ACHN (cell line): ENCODE measurements at regions not wholly inside any gene's neighbourhood (a gene's known extent, or its start where the extent isn't known, plus 50 kb on each side); places are given as distances from the start of the nearest gene placed in this dataset.

Experiments used
- DNase-seq: peaks from one replicate; pipeline ENCODE4 v3.0.0-alpha.2; 2015
- in situ Hi-C: cut with HindIII; loops from 2 replicates; pipeline ENCODE4 v1.10.0; 2017; ENCODE audit warnings: low sequenced_read_pairs, low pct_ligation_motif_present, low pct_unique_long_range_greater_than_20kb

DNA sequence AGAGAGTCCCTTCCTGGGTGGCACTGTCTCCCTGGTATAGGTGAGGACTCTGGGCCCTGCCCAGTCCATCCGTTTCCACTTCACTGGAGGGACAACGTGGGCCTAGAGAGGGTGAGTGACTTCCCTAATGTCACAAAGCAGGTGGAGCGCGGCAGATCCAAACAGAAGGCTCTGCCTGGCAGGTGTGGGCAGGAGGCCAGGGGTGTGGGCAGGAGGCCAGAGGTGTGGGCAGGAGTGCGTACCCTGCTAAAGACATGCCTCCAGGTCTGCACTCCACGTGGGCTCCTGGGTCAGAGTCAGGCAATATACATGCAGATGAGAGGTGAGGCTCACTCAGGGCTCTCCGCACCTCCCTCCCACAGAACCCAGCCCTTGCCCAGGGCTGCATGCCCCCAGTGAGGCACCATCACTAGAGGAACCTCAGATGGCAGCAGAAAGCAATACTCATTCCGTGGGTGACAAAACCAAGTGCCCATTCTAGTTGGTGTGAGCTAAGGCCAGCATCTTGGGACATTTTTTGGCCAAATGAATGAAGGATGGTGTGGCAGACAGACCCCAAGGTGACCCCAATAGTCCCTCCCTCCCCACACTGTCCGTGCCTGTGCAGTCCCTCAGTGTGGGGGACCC, 271.6 kb upstream of the RTL1 start:
- in situ Hi-C loops: no loop called here
- DNase-seq: no peak

DNA sequence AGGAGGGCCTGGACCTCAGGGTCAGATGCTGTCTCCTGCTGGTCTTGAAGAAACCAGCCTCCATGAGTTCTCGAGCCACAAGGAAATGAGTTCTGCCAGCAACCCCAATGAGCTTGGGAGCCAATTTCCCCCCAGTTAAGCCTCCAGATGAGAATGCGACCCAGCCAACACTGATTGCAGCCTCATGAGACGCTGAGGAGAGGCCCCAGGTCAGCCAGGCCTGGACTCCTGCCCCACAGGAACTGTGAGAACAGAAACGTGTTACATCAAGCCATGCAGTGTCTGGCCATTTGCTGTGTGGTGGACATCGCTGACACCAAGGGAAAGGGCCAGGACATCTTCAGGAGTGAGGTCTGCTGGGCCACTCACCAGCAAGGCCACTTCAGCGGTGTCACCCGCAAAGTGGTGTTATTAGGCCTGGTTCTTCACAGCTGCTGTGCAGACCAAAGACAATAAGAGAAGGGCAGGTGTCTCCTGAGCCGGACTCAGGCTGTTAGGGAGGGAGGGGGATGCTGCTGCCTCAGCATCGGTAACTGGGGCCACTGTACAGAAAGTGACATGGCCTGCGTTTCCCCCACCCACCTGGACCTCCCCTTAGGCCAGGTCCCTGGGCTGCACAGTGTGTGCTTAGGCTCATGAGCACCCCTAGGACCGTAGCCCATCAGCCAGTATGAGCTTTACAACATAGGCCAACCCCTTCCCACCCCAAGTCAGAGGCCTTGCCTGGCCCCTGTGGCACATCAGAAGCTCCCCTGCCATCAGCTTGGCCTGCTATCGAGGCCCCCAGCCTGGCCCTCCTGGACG, 272.4 kb upstream of the RTL1 start:
- in situ Hi-C loops: no loop called here
- DNase-seq: no peak

DNA sequence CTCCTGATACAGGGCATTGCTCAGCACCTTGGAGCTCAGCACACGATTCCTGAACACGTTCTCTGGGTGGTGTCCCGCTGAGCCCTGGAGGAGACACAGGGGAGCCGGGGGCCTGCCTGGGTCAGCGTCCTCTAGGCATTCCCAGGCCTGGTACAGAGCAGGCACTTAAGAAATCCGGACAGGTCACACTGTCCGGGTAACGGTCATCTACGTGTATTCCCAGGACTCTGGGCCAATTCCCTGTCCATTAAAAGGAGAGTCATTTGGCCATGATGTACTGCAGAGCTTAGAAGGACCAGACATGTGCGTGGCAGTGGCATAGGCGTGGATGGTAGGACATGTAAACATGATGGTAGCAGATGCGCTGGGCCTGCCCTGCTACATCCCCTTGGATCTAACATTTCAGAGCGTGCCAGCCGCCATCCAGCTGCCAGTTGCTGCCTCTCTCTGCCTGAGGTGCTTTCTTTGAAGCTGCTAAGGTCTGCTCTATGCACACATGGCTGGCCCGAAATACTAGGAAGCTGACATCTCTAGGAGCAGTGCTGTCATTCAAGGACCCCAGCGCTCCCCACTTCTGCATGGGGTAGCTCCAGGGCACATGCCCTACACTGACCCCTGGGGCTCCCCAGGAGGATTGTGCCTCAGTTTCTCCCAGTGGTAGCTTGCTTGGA, 273.1 kb upstream of the RTL1 start:
- no peak for DNase-seq
- in situ Hi-C loops: no loop called here

DNA sequence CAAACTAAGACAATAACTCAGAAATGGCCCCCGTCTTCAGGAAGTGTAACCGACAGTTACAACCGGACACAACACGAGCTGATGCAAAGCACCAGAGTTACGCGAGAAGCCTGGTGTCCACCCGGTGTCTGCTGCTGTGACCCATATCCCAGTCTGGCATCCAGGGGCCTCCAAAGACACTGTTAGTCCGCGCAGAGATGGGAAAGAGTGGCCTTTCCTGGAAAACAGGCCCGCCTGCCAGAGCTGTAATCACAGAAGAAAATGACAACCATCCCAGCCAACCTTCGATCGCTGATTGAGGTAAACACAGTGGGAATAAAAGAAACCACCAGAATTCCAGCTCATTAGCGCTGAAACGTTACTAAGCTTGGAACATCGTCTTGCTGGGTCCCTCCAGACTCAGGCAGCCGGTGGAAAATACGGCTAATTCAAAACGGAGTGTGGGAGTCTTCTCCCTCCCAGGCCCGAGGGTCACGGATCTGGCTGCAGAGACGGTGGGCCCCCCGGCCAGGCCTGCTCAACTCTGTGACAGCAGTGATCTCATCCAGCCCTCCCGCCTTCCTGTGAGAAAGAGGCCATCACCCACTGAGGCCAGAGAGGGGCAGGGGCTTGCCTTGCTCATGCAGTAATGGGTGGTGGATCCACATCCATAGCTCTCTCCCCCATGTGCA, 273.9 kb upstream of the RTL1 start:
- in situ Hi-C loops: no loop called here
- no peak for DNase-seq

DNA sequence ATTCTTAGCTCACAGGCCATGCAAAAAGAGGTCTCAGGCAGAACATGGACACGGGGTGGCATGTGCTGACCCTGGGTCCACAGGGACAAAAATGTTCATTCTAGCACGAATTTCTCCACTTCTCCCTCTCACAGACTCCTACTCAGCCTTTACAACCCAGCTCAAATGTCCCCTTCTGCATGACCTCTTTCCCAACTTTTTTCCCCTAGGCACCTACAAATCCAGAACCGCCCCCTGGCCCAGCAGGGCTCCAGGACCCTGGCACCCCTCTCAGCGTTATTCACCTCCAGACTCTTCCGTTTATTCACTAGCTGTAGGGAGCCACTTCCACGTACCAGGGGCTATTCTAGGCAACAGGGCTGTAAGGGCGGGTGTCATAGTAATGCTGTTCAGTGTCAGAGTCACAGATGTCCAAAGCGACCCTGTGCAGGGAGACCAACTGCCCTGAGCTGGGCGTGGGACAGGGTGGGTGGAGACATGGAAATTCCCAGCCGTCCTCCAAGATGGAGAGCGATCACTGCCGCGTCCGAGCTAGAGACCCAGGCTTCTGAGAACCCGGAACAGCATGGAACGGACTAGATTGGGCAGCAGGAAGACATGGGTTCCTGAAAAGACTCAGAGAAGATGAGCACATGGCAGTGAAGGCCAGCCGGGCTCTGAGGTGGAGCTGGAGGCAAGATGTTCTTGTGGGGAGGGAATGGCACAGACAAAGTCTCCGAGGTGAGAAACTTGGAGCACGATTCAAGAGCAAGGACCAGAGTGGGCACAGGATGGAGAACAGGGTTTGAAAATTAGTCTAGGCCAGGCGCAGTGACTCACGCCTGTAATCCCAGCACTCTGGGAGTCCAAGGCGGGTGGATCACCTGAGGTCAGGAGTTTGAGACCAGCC, 274.9 kb upstream of the RTL1 start:
- no peak for DNase-seq
- in situ Hi-C loops: no loop called here

DNA sequence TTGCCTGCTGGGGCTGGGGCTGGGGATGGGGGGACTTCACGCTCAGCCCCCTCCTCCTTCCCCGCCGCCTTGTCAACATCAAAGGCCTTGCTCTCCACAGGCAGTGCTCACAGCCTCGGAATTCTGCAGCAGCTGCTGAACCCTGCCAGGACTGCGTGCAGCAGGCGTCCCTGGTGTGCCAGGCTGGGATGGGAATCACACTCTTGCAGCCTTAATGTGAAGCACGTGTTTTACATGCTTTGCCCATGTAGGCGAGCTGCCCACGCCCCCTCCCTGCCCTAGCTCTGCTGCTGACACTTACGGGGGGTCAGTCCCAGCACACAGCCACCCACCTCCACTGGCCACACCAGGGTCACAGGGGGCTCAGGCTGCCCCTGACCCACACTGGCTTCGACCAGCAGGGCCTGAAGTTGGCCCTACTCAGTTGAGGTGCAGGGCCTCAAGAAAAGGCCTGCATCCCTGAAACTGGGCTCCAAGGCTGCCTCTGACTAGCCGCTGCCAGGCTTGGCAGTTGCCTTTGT, 276.2 kb upstream of the RTL1 start:
- in situ Hi-C loops: no loop called here
- no peak for DNase-seq

DNA sequence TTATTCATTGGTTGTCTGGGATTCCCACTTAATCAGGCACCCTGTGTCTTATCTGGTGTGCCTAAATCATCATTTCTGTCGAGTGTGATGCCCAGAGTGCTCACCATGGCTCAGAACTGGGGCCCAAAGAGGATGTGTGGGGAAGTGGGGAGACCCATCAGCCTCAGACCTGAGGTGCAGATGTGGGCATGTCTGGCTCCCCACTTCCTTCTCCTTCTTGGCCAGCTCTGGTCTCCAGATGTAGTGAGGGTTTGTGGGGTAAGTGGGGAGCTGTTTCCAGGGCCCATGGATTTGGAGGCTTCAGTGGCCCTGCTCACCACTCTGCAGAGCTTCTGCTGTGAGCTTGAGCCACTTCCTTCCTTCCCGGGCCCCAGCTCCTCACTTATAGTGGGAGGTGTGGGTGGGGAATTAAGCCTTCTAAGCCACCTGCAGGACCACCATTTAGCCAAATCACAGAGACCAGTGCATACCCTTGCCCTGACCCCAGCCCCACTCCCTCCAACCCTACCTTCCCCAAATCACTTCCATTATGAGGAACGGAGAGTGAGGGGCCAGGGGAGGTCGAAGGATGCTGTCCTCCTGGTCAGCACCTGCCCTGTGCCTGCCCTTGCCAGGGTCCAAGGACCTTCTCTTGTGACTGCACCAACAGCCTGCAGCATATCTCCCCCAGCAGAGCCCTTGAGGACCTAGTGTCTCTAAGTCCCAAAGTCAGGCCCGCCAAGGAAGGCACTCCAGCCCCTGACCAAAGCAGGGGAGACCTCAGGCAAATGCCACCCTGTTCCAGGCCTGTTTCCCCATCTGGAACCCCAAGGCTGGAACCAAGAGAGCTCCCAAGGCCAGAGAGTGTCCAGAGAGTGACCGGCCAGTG, 278.2 kb upstream of the RTL1 start:
- no peak for DNase-seq
- in situ Hi-C loops: no loop called here

DNA sequence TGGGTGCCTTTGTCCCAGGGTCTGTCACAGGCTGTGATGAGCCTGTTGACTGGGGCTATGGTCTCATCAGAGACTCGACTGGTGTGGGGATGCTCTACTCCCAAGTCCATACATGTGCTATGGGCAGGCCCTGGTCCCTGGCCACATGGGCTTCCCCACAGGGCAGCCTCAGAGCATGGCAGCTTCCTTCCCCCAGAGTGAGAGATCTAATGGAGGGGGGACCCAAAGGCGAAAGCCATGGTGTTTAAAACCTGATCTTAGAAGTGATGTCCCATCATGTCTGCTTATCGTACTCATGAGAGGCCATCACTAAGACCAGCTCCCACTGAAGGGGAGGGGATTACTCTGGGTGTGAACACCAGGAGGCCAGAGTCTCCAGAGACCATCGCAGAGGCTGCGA, 279.0 kb upstream of the RTL1 start:
- DNase-seq: no peak
- in situ Hi-C loops: no loop called here

DNA sequence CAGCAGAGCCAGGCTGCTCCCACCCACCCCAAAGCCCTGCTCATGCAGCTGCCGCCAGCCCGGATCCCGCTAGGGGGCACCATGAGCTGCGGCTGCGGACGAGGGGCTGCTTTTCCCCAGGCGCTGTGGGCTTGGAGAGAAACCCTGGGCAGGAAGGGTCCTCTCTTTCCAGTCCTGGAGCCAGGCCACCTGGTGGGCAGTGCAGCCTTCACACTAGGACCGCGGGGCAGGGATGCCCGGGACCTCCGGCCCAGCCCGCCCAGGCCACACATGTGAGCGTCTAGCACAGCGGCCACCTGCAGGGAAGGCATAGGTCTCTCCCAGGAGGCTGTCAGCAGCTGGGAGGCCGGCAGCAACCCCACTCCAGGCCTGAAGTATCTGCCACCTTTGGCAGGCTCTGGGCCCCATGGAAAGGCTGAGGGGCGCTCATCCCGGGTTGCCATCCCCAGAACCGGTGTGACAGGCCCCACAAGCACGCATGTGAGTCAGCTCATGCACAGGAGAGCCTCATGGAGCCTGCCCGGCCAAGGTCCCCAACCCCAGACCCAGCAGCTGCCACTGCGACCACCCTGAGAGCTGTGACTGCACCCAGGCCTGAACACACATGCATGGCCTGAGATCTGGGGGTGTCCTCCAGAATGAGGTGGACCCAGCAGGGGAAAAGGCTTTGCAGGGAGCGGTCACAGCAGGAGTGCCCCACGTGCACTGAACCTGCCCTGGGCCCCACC, 280.0 kb upstream of the RTL1 start:
- no peak for DNase-seq
- in situ Hi-C loops: no loop called here

DNA sequence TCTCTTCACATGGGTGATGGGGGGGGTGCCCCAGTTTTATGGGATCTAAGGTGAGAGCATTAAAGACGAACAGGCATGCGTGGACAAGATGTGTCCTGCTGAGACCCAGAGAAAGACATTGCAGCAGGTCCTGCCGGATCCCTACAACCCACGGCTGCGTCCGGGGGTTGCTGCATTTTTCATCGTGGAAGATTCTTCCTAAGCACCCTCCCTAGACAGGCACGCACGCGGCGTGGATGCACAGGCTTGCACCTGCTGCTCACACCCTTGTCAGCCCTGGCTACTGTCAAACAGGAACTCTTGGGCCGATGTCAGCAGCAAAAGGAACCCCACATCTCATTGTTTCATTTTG, 280.6 kb upstream of the RTL1 start:
- in situ Hi-C loops: no loop called here
- DNase-seq: no peak

DNA sequence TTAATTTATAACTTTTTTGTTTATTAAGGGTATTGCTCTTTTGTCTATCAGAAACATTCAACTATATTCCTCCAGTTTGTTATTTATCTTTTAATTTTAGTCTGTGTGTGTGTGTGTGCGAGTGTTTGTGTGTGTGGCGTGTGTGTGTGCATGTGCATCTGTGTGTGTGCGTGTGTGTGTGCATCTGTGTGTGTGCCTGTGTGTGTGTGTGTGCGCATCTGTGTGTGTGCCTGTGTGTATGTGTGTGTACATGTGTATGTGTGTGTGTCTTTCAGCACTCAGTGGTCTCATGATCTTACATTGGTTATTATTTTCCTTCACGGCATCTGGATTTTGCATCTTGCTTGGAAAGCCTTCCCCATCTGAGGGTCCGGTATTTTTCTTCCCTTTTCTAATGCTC, 281.1 kb upstream of the RTL1 start:
- in situ Hi-C loops: no loop called here
- DNase-seq: no peak

DNA sequence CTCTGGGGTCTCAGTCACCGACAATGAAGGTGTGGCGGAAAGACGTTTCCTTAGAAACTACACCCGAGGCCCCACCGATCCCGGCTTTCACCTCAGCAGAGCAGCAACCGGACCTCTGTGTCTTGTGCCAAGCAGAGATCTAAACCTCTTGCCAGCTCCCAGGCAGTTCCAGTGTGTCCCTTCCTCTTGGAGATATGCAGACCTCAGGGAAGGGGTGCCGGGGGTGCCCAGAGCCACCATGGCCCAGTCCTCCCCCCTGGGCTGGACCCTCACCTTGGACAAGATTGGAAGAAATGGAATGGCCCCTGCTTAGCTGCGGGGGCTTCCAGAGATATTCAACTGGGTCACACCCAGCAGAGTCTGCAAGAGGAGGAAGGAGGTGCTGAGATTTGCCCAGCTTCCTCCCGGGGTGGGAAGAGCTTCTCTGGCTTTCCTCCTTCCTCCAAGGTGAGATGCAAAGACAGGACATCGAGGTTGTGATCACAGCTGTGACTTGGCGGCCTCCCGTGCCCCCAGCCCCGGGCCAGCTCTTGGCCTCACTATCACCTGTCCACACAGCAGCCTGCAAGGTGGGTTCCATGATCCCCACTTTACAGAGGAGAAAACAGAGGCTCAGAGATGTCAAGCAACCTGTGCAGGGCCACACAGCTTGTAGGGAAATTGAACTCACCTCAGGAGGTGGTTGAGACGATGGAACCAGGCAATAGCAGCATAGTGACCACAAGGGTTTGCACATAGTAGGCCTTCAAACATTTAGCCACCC, 281.7 kb upstream of the RTL1 start:
- in situ Hi-C loops: no loop called here

DNA sequence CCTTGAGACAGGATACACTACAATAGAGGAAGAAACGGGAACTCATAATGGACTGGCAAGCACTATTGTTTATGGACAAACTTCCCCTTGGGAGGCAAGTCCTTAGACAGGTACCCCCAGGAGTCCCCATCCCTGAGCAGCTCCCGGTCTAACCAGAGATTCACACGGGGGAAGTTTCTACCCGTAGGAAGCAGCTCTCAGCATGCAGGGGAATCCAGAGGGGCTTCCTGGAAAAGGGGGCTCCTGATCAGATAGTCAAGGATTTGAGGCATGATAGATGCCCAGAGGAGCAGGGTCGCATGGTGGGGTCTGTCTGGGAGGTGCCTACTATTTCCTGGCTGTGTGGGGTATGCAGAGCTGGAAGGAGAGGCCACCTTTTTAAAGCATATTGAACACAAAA, 282.4 kb upstream of the RTL1 start:
- no peak for DNase-seq

More for the DNA sequence above, 281.7 kb upstream of the RTL1 start:
- DNase-seq: no peak

DNA sequence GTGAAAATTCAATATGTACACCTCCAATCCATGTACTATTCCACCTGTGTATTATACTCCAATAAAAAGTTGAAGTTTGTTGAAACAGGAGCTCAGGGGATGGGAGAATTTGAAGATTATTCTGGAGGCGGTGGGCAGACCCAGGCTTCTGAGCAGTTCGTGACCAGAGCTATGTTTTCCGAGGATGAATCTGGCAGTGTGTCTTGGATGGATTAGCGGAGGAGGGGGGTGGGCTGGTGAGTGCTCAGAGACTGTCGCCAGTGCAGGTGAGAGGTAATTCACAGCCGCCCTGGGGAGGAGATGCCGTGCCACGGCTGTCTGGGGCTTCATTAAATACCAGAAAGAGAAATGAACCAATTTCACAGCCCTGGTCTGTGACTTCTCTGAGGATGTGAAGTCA, 283.0 kb upstream of the RTL1 start:
- DNase-seq: no peak
- in situ Hi-C loops: no loop called here

More for the DNA sequence above, 282.4 kb upstream of the RTL1 start:
- in situ Hi-C loops: no loop called here

DNA sequence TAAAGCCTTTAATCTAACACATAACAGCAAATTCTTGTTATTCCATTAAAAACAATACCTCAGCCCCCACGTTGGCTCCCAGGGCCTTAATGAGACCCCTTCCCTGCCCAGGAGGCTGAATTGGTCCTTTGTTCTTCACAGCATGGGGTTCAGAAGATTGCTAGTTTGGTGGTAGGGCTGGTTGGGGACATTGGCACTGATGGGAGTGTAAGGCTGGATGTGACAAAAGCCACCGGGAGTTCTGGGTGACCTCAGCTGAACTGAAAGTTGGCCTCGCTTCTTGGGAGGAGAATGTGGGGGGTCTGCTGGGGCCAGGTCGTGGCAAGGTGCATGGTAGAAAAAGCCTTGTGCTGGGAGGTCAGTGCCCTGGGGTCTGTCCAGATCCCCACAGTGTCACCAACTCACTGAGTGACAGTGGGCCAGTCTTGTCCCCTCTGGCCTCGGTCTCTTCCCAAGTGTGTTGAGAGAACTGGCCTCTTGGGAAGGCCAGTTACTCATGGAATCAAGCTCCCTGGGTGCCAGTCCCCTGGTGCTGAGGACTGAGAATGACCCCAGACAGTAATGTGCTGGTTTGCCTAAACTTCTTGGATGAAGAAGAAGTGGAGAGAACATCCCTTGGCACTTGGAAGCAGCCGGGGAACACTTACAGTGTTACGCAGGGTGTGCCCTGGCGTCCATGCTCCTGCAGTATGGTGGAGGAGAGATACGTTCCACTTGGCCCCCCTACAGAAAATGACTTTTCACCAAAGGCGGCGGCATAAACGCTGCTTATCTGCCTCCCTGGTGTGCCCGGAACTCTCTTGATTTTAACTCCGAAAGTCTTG, 283.7 kb upstream of the RTL1 start:
- in situ Hi-C loops: no loop called here
- no peak for DNase-seq
